GM20000 (cell line): ENCODE measurements at regions not wholly inside any gene's neighbourhood (a gene's known extent, or its start where the extent isn't known, plus 50 kb on each side); places are given as distances from the start of the nearest gene placed in this dataset.

Experiments
- DNase-seq: peaks from one replicate; pipeline ENCODE4 v3.0.0; 2012; ENCODE audit warnings: low spot score
- CTCF ChIP-seq: IDR thresholded peaks from 2 replicates; pipeline ENCODE4 v1.5.1; 2012; ENCODE audit warnings: mild to moderate bottlenecking, control low read depth; ENCODE audit errors: extremely low read depth, missing control alignments

DNA sequence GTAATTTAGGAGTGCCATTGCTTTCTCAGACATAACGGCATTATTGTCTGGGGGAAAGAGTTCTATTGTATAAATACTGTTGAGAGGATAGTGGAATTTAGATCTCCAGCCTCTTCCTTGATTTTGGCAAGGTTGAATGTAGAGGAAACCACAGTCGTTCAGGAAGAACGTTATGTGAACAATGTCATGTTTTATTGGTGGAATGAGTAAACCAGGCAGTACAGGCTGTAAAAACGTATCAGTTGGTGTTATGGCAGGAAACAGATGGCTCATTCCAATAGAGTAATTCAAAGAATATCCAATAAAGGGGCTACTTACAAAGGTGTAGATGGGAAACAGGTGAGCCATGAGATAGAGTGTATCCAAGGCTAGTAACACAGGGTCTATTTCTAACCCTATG is 123.6 kb upstream of the SLC35B3 start:
- no peak for TF ChIP-seq CTCF
- DNase-seq, result no peak

DNA sequence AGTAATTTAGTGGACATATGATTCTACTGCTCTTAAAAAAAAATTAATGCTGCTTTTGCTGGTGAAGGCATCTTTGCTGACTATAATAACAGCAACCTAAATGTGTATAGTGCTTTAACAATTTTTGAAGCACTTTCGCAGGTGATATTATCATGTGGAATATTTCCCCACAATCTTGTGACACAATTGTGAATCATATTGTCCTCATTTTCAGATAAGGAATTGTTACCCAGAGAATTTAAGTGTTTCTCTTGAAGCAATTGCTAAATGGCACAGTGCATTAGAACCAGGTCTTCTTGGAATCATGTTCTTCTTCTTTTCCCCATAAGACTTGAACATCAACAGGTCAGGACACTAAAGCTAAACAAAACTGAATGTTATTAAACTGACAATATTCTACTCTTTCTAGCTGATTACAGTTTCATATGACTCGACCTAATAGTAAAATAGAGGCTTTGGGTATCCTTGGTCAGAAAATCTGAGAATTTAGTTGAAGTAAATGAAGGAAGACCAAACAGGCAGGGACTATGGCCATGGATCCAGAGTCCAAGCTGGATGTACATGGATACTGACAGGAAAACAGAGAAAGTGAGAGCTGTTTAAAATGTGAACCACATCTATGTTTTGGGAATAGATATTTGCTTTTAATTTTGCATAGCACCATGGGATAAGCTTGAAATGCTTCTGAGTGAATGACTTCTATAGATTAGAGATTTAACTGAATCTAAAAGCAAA is 121.8 kb upstream of the SLC35B3 start:
- TF ChIP-seq CTCF, result no peak
- DNase-seq, result no peak

GRCh38 chr6:8556370-8557013 is 121.1 kb upstream of the SLC35B3 start:
- no peak for DNase-seq
- no peak for TF ChIP-seq CTCF

GRCh38 chr6:8551993-8552392 is 116.6 kb upstream of the SLC35B3 start:
- no peak for TF ChIP-seq CTCF
- no peak for DNase-seq

DNA sequence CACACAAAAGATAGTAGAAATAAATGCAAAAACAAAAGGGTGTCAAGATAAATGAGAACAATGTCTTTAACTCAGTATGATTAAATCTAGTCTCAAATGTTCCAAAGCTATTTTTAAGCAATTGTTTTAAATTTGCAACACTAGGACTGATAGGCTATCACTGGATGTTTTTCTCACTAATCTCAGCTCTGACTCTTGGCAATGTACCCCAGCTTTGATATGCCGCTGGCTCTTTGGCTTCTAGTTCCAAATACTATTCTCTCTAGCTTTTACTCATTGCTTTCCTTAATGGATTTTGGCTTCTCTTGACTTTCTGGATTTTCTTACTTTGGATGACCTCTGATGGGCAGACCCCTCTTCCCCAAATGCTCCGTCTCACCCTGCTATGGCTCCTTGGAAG is 116.0 kb upstream of the SLC35B3 start:
- no peak for DNase-seq

DNA sequence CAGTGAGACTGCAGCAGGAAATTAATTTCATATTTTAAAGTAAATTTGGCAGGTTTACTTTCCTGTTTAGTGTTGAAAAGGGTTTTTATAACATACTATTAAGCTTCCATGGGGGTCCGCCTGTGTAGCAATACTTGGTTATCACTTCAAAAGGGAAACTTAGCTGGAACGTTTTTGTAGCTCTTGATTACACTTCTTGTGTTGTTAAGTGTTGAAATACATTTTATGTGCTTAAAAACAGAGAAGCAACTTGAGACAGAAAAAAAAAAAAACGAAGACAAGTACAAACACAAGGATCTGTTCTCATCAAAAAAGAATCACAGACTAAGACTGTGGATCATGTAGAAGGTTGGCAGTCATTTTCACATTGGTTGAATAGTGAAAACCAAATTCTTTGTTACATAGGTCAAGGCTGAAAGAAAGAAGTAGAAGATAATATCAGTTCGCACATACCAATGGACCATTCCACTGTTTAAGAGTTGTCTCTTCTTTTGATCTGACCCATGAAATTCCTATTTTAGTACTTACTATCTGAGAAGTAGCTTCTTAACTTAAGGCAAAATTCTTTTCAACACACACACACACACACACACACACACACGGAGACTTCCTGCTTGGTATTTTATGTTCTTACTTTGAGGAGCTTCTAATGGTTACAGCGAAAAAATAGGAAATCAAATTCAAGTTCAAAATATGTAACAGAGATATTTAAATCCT is 113.9 kb upstream of the SLC35B3 start:
- no peak for DNase-seq
- no peak for TF ChIP-seq CTCF

More for the DNA sequence above, 116.0 kb upstream of the SLC35B3 start:
- TF ChIP-seq CTCF, result no peak

- no peak for TF ChIP-seq CTCF
- no peak for DNase-seq
Observed at GRCh38 chr6:8546496-8546895, 111.2 kb upstream of the SLC35B3 start.
